ENCODE measurements at regions not wholly inside any gene's neighbourhood (a gene's known extent, or its start where the extent isn't known, plus 50 kb on each side); places are given as distances from the start of the nearest gene placed in this dataset.

- peaks cover 42 to 44% of the 10 kb centered on the region in 2 donors for H3K4me1 ChIP-seq
- TF ChIP-seq CTCF (IDR thresholded peaks at IDR 0.05 in 4 of 5, conservative IDR thresholded peaks at IDR 0.05 in 1 of 5): no peak
- no peak for TF ChIP-seq POLR2A (IDR thresholded peaks at IDR 0.05)
- H3K9me3 ChIP-seq: no peaks in the 10 kb centered on the region
- ATAC-seq (no peak), DNase-seq (no peak)
- H3K36me3 ChIP-seq: no peaks in the 10 kb centered on the region
- in situ Hi-C loops (cut with MboI; ENCODE audit: low sequenced_read_pairs in 4 of 4) (loop anchor here in 1 of 4 donors (25.0 kb wide), 1 partner anchor 125 kb away; no protein-coding TSS in a partner anchor), intact Hi-C loops (cut with DNase I; ENCODE audit: low total_unique reads) (no loop called here)
- H3K4me3 ChIP-seq: no peak overlapping the region
- peak overlapping the region in 3 of 4 donors; percentile 27 to 68 (median 48) for H3K27ac ChIP-seq
- no peaks in the 10 kb centered on the region for H3K27me3 ChIP-seq
Observed at GRCh38 chr20:1811621-1812498, 83.3 kb upstream of the SIRPA start.

GRCh38 chr20:1810926-1811620, 84.1 kb upstream of the SIRPA start:
- peaks cover 34 to 36% of the 10 kb centered on the region in 2 donors for H3K4me1 ChIP-seq
- peak; percentile 41 to 60 for ATAC-seq

GRCh38 chr20:1810572-1810925, 84.7 kb upstream of the SIRPA start:
- H3K27ac ChIP-seq: peak overlapping the region in 2 of 4 donors; percentile 27 to 68
- DNase-seq (no peak), ATAC-seq (no peak)
- H3K4me1 ChIP-seq: peaks cover 29 to 35% of the 10 kb centered on the region in 2 donors
- no peak overlapping the region for H3K4me3 ChIP-seq
- intact Hi-C loops (cut with DNase I; ENCODE audit: low total_unique reads) (no loop called here), in situ Hi-C loops (cut with MboI; ENCODE audit: low sequenced_read_pairs in 4 of 4) (loop anchor here in 1 of 4 donors (25.0 kb wide), 1 partner anchor 127 kb away; no protein-coding TSS in a partner anchor)
- TF ChIP-seq CTCF (IDR thresholded peaks at IDR 0.05 in 4 of 5, conservative IDR thresholded peaks at IDR 0.05 in 1 of 5): no peak
- TF ChIP-seq POLR2A (IDR thresholded peaks at IDR 0.05): no peak
- no peaks in the 10 kb centered on the region for H3K9me3 ChIP-seq
- H3K27me3 ChIP-seq: no peaks in the 10 kb centered on the region
- H3K36me3 ChIP-seq: no peaks in the 10 kb centered on the region

More at GRCh38 chr20:1810926-1811620, 84.1 kb upstream of the SIRPA start:
- H3K36me3 ChIP-seq: no peaks in the 10 kb centered on the region
- no peaks in the 10 kb centered on the region for H3K27me3 ChIP-seq
- TF ChIP-seq CTCF (IDR thresholded peaks at IDR 0.05 in 4 of 5, conservative IDR thresholded peaks at IDR 0.05 in 1 of 5) (no peak), POLR2A (IDR thresholded peaks at IDR 0.05) (no peak)
- intact Hi-C loops (cut with DNase I; ENCODE audit: low total_unique reads): no loop called here
- H3K27ac ChIP-seq: peak overlapping the region; percentile 27 to 68 (median 41)
- no peak overlapping the region for H3K4me3 ChIP-seq
- peak in 1 of 2 donors; percentile 24 for DNase-seq
- in situ Hi-C loops (cut with MboI; ENCODE audit: low sequenced_read_pairs in 4 of 4): loop anchor here in 1 of 4 donors (25.0 kb wide), 1 partner anchor 126 kb away; no protein-coding TSS in a partner anchor
- no peaks in the 10 kb centered on the region for H3K9me3 ChIP-seq

GRCh38 chr20:1809611-1810510, 85.3 kb upstream of the SIRPA start:
- Histone ChIP-seq H3K4me1 (peaks cover 27 to 30% of the 10 kb centered on the region in 2 donors), H3K27me3 (no peaks in the 10 kb centered on the region), H3K4me3 (no peak overlapping the region), H3K36me3 (no peaks in the 10 kb centered on the region), H3K9me3 (no peaks in the 10 kb centered on the region), H3K27ac (no peak overlapping the region)
- ATAC-seq: no peak
- no peak for TF ChIP-seq CTCF (IDR thresholded peaks at IDR 0.05 in 4 of 5, conservative IDR thresholded peaks at IDR 0.05 in 1 of 5)
- intact Hi-C loops (cut with DNase I; ENCODE audit: low total_unique reads) (no loop called here), in situ Hi-C loops (cut with MboI; ENCODE audit: low sequenced_read_pairs in 4 of 4) (loop anchor here in 2 of 4 donors (10.0 to 25.0 kb wide), 2 partner anchors 127 to 155 kb away; no protein-coding TSS in a partner anchor)
- no peak for DNase-seq

Data from gastrocnemius medialis (tissue), 4 donors.